HUES6 (cell line): ENCODE measurements at regions not wholly inside any gene's neighbourhood (a gene's known extent, or its start where the extent isn't known, plus 50 kb on each side); places are given as distances from the start of the nearest gene placed in this dataset.
"Not testable (repeated sequence)": the region's sequence is repeated elsewhere in the genome, so short reads cannot be mapped to it uniquely, and the experiment has no call there.

ENCODE experiments used
- H3K27ac ChIP-seq: 2 replicates; pipeline ENCODE4 v1.7.0; 2013; ENCODE audit warnings: low read depth, mild to moderate bottlenecking, low read length, inconsistent platforms
- H3K27me3 ChIP-seq: 2 replicates; pipeline ENCODE4 v1.6.1; 2013; ENCODE audit warnings: low read length; ENCODE audit not compliant: control insufficient read depth, insufficient read depth
- H3K36me3 ChIP-seq: 2 replicates; pipeline ENCODE4 v1.6.1; 2013; ENCODE audit warnings: low read length; ENCODE audit not compliant: control insufficient read depth, insufficient read depth
- H3K4me1 ChIP-seq: 2 replicates; pipeline ENCODE4 v1.6.1; 2013; ENCODE audit warnings: low read length; ENCODE audit not compliant: control insufficient read depth, insufficient read depth
- H3K4me3 ChIP-seq: 2 replicates; pipeline ENCODE4 v1.5.1; 2013; ENCODE audit warnings: low read depth, low read length
- H3K9ac ChIP-seq: one replicate; pipeline ENCODE4 v1.6.1; 2013; ENCODE audit warnings: mild to moderate bottlenecking, low read length
- H3K9me3 ChIP-seq: 2 replicates; pipeline ENCODE4 v1.6.1; 2013; ENCODE audit warnings: low read depth, low read length; ENCODE audit not compliant: control insufficient read depth, insufficient read depth

GRCh38 chr6:122170274-122170673 lies 229.2 kb upstream of the HSF2 start:
- Histone ChIP-seq H3K9me3 (no peaks in the 10 kb centered on the region), H3K4me3 (no peak overlapping the region), H3K27me3 (no peaks in the 10 kb centered on the region), H3K27ac (no peak overlapping the region), H3K4me1 (no peaks in the 10 kb centered on the region), H3K36me3 (no peaks in the 10 kb centered on the region), H3K9ac (no peak overlapping the region)

- no peaks in the 10 kb centered on the region for H3K9me3 ChIP-seq
- H3K4me3 ChIP-seq: no peak overlapping the region
- H3K4me1 ChIP-seq: no peaks in the 10 kb centered on the region; the same call in 1 of the 2 replicates
- H3K36me3 ChIP-seq: no peaks in the 10 kb centered on the region
- H3K27me3 ChIP-seq: no peaks in the 10 kb centered on the region
- no peak overlapping the region for H3K9ac ChIP-seq
- H3K27ac ChIP-seq: no peak overlapping the region
These were observed 220.5 kb upstream of the HSF2 start for GRCh38 chr6:122178988-122179387.

- H3K36me3 ChIP-seq: no peaks in the 10 kb centered on the region
- no peaks in the 10 kb centered on the region for H3K27me3 ChIP-seq
- H3K9me3 ChIP-seq: no peaks in the 10 kb centered on the region
- H3K4me1 ChIP-seq: no peaks in the 10 kb centered on the region; the same call in 1 of the 2 replicates
- H3K4me3 ChIP-seq: no peak overlapping the region
- no peak overlapping the region for H3K9ac ChIP-seq
- no peak overlapping the region for H3K27ac ChIP-seq
These were observed 219.3 kb upstream of the HSF2 start for GRCh38 chr6:122180132-122180531.

GRCh38 chr6:122182061-122182460 lies 217.4 kb upstream of the HSF2 start:
- no peak overlapping the region for H3K9ac ChIP-seq

GRCh38 chr6:122184401-122184827 lies 215.0 kb upstream of the HSF2 start:
- H3K27ac ChIP-seq: no peak overlapping the region
- no peaks in the 10 kb centered on the region for H3K27me3 ChIP-seq
- no peaks in the 10 kb centered on the region for H3K9me3 ChIP-seq
- no peak overlapping the region for H3K4me3 ChIP-seq
- H3K36me3 ChIP-seq: no peaks in the 10 kb centered on the region
- no peak overlapping the region for H3K9ac ChIP-seq
- no peaks in the 10 kb centered on the region; the same call in 1 of the 2 replicates for H3K4me1 ChIP-seq

More at GRCh38 chr6:122182061-122182460, 217.4 kb upstream of the HSF2 start:
- no peaks in the 10 kb centered on the region; the same call in 1 of the 2 replicates for H3K4me1 ChIP-seq
- H3K9me3 ChIP-seq: no peaks in the 10 kb centered on the region
- H3K4me3 ChIP-seq: no peak overlapping the region
- H3K27ac ChIP-seq: no peak overlapping the region
- no peaks in the 10 kb centered on the region for H3K36me3 ChIP-seq
- no peaks in the 10 kb centered on the region for H3K27me3 ChIP-seq

- not testable (repeated sequence) for H3K4me1 ChIP-seq, H3K4me3 ChIP-seq, H3K9me3 ChIP-seq, H3K36me3 ChIP-seq, H3K27me3 ChIP-seq, H3K27ac ChIP-seq, H3K9ac ChIP-seq
These were observed 214.0 kb upstream of the HSF2 start for GRCh38 chr6:122185458-122185857.

- no peak overlapping the region for H3K27ac ChIP-seq
- no peaks in the 10 kb centered on the region for H3K36me3 ChIP-seq
- no peak overlapping the region for H3K4me3 ChIP-seq
- H3K9me3 ChIP-seq: no peaks in the 10 kb centered on the region
- no peak overlapping the region for H3K9ac ChIP-seq
- no peaks in the 10 kb centered on the region; the same call in 1 of the 2 replicates for H3K4me1 ChIP-seq
- no peaks in the 10 kb centered on the region for H3K27me3 ChIP-seq
These were observed 212.3 kb upstream of the HSF2 start for GRCh38 chr6:122187186-122187585.

- Histone ChIP-seq H3K27me3 (no peaks in the 10 kb centered on the region), H3K9me3 (no peaks in the 10 kb centered on the region), H3K9ac (no peak overlapping the region), H3K27ac (no peak overlapping the region), H3K4me3 (no peak overlapping the region), H3K36me3 (no peaks in the 10 kb centered on the region), H3K4me1 (no peaks in the 10 kb centered on the region)
These were observed 200.5 kb upstream of the HSF2 start for GRCh38 chr6:122198922-122199321.

- Histone ChIP-seq H3K27me3 (no peaks in the 10 kb centered on the region), H3K36me3 (no peaks in the 10 kb centered on the region), H3K4me3 (no peak overlapping the region), H3K9me3 (no peaks in the 10 kb centered on the region), H3K9ac (no peak overlapping the region), H3K4me1 (no peaks in the 10 kb centered on the region), H3K27ac (no peak overlapping the region)
These were observed 199.0 kb upstream of the HSF2 start for GRCh38 chr6:122200440-122200839.

- no peaks in the 10 kb centered on the region for H3K27me3 ChIP-seq
- no peak overlapping the region for H3K9ac ChIP-seq
- H3K4me1 ChIP-seq: no peaks in the 10 kb centered on the region
- H3K36me3 ChIP-seq: no peaks in the 10 kb centered on the region
- no peak overlapping the region for H3K27ac ChIP-seq
- H3K4me3 ChIP-seq: no peak overlapping the region
- H3K9me3 ChIP-seq: no peaks in the 10 kb centered on the region
These were observed 196.8 kb upstream of the HSF2 start for GRCh38 chr6:122202576-122203137.

GRCh38 chr6:122207061-122207460 lies 192.4 kb upstream of the HSF2 start:
- Histone ChIP-seq H3K9ac (no peak overlapping the region), H3K4me3 (no peak overlapping the region), H3K9me3 (no peaks in the 10 kb centered on the region), H3K27ac (no peak overlapping the region), H3K36me3 (no peaks in the 10 kb centered on the region), H3K27me3 (no peaks in the 10 kb centered on the region), H3K4me1 (no peaks in the 10 kb centered on the region)

- Histone ChIP-seq H3K9me3 (no peaks in the 10 kb centered on the region), H3K4me3 (no peak overlapping the region), H3K36me3 (no peaks in the 10 kb centered on the region), H3K27ac (no peak overlapping the region), H3K9ac (no peak overlapping the region), H3K4me1 (no peaks in the 10 kb centered on the region), H3K27me3 (no peaks in the 10 kb centered on the region)
These were observed 191.7 kb upstream of the HSF2 start for GRCh38 chr6:122207794-122208193.
